ENCODE measurements at regions not wholly inside any gene's neighbourhood (a gene's known extent, or its start where the extent isn't known, plus 50 kb on each side); places are given as distances from the start of the nearest gene placed in this dataset.

GRCh38 chr18:77811503-77811902, 561.9 kb downstream of the GALR1 start:
- H2BK5ac ChIP-seq (ENCODE audit: low read length): no peak overlapping the region
- H2BK15ac ChIP-seq (ENCODE audit: low read length): no peak overlapping the region
- no peak overlapping the region for H3K4me3 ChIP-seq (ENCODE audit: low read length in 2 of 2)
- no peak overlapping the region for H4K8ac ChIP-seq (ENCODE audit: low read depth, low read length)
- no peak overlapping the region for H4K91ac ChIP-seq (ENCODE audit: low read depth, low read length, poor library complexity)
- no CpG with 5 or more reads among the region's 5 CpGs for WGBS, 2 donors (ENCODE audit: extremely low coverage in 2 of 2, insufficient read length in 2 of 2, insufficient replicate concordance in 1 of 2)
- peaks cover 0 to 5% of the 10 kb centered on the region in 2 donors for H3K9me3 ChIP-seq (replicated peaks in 1 of 2; ENCODE audit: control insufficient read depth in 2 of 2, insufficient read depth in 1 of 2, low read depth in 1 of 2, low read length in 2 of 2)
- no peak overlapping the region for H2BK120ac ChIP-seq (ENCODE audit: low read depth, low read length)
- no peak overlapping the region for H3K27ac ChIP-seq (replicated peaks; ENCODE audit: low read length)
- H3K18ac ChIP-seq (ENCODE audit: low read length): no peak overlapping the region
- H3K27me3 ChIP-seq (ENCODE audit: control insufficient read depth in 3 of 3, insufficient read depth in 3 of 3, low read depth in 1 of 3, low read length in 3 of 3): no peaks in the 10 kb centered on the region
- H3K4ac ChIP-seq (ENCODE audit: low read length): no peak overlapping the region
- H3K79me1 ChIP-seq (ENCODE audit: low read depth, low read length): no peaks in the 10 kb centered on the region
- no peak overlapping the region for H3K4me2 ChIP-seq (ENCODE audit: insufficient read depth, low read length, poor library complexity, severe bottlenecking)
- H3K9ac ChIP-seq (ENCODE audit: low read depth, low read length, poor library complexity): no peak overlapping the region
- no peak overlapping the region for H3K23ac ChIP-seq (ENCODE audit: low read depth, low read length, poor library complexity)
- H2AK5ac ChIP-seq (ENCODE audit: low read depth, low read length): no peak overlapping the region
- no peak overlapping the region for H2BK12ac ChIP-seq (ENCODE audit: low read length)
- peaks cover 0 to 2% of the 10 kb centered on the region in 2 donors for H3K36me3 ChIP-seq (replicated peaks in 1 of 2; ENCODE audit: control insufficient read depth in 2 of 2, insufficient read depth in 2 of 2, low read length in 2 of 2)
- peaks cover 0 to 1% of the 10 kb centered on the region in 2 donors for H3K4me1 ChIP-seq (ENCODE audit: control insufficient read depth in 2 of 2, insufficient read depth in 1 of 2, low read depth in 1 of 2, low read length in 2 of 2)
- DNase-seq (ENCODE audit: low spot score): no peak
- H3K14ac ChIP-seq (ENCODE audit: low read length): no peak overlapping the region
- no peak overlapping the region for H2AFZ ChIP-seq (ENCODE audit: low read length)

GRCh38 chr18:77815666-77816338, 566.2 kb downstream of the GALR1 start:
- DNase-seq (ENCODE audit: low spot score): no peak
- Histone ChIP-seq H4K91ac (ENCODE audit: low read depth, low read length, poor library complexity) (no peak overlapping the region), H3K4me2 (ENCODE audit: insufficient read depth, low read length, poor library complexity, severe bottlenecking) (no peak overlapping the region), H3K27ac (replicated peaks; ENCODE audit: low read length) (no peak overlapping the region), H3K4ac (ENCODE audit: low read length) (no peak overlapping the region), H2BK12ac (ENCODE audit: low read length) (no peak overlapping the region), H3K36me3 (replicated peaks in 1 of 2; ENCODE audit: control insufficient read depth in 2 of 2, insufficient read depth in 2 of 2, low read length in 2 of 2) (no peaks in the 10 kb centered on the region), H3K14ac (ENCODE audit: low read length) (peak overlapping the region; percentile 6), H2BK120ac (ENCODE audit: low read depth, low read length) (no peak overlapping the region), H3K18ac (ENCODE audit: low read length) (no peak overlapping the region), H2BK15ac (ENCODE audit: low read length) (no peak overlapping the region), H4K8ac (ENCODE audit: low read depth, low read length) (no peak overlapping the region), H3K79me1 (ENCODE audit: low read depth, low read length) (no peaks in the 10 kb centered on the region), H2BK5ac (ENCODE audit: low read length) (no peak overlapping the region), H2AK5ac (ENCODE audit: low read depth, low read length) (no peak overlapping the region), H3K23ac (ENCODE audit: low read depth, low read length, poor library complexity) (no peak overlapping the region), H3K9ac (ENCODE audit: low read depth, low read length, poor library complexity) (no peak overlapping the region), H3K27me3 (ENCODE audit: control insufficient read depth in 3 of 3, insufficient read depth in 3 of 3, low read depth in 1 of 3, low read length in 3 of 3) (no peaks in the 10 kb centered on the region), H3K4me1 (ENCODE audit: control insufficient read depth in 2 of 2, insufficient read depth in 1 of 2, low read depth in 1 of 2, low read length in 2 of 2) (no peaks in the 10 kb centered on the region), H3K4me3 (ENCODE audit: low read length in 2 of 2) (no peak overlapping the region), H2AFZ (ENCODE audit: low read length) (no peak overlapping the region), H3K9me3 (replicated peaks in 1 of 2; ENCODE audit: control insufficient read depth in 2 of 2, insufficient read depth in 1 of 2, low read depth in 1 of 2, low read length in 2 of 2) (peaks cover 0 to 3% of the 10 kb centered on the region in 2 donors)
- no CpG with 5 or more reads among the region's 3 CpGs for WGBS, 2 donors (ENCODE audit: extremely low coverage in 2 of 2, insufficient read length in 2 of 2, insufficient replicate concordance in 1 of 2)

- Histone ChIP-seq H3K4me3 (ENCODE audit: low read length in 2 of 2) (no peak overlapping the region), H3K4me2 (ENCODE audit: insufficient read depth, low read length, poor library complexity, severe bottlenecking) (no peak overlapping the region), H3K4ac (ENCODE audit: low read length) (no peak overlapping the region), H3K9ac (ENCODE audit: low read depth, low read length, poor library complexity) (no peak overlapping the region), H3K36me3 (replicated peaks in 1 of 2; ENCODE audit: control insufficient read depth in 2 of 2, insufficient read depth in 2 of 2, low read length in 2 of 2) (no peaks in the 10 kb centered on the region), H4K91ac (ENCODE audit: low read depth, low read length, poor library complexity) (no peak overlapping the region), H2BK15ac (ENCODE audit: low read length) (no peak overlapping the region), H3K23ac (ENCODE audit: low read depth, low read length, poor library complexity) (no peak overlapping the region), H3K18ac (ENCODE audit: low read length) (no peak overlapping the region), H3K4me1 (ENCODE audit: control insufficient read depth in 2 of 2, insufficient read depth in 1 of 2, low read depth in 1 of 2, low read length in 2 of 2) (no peaks in the 10 kb centered on the region), H2BK5ac (ENCODE audit: low read length) (no peak overlapping the region), H3K9me3 (replicated peaks in 1 of 2; ENCODE audit: control insufficient read depth in 2 of 2, insufficient read depth in 1 of 2, low read depth in 1 of 2, low read length in 2 of 2) (peaks cover 0 to 3% of the 10 kb centered on the region in 2 donors), H2AK5ac (ENCODE audit: low read depth, low read length) (no peak overlapping the region), H2AFZ (ENCODE audit: low read length) (no peak overlapping the region), H3K27ac (replicated peaks; ENCODE audit: low read length) (no peak overlapping the region), H3K79me1 (ENCODE audit: low read depth, low read length) (no peaks in the 10 kb centered on the region), H3K14ac (ENCODE audit: low read length) (no peak overlapping the region), H2BK12ac (ENCODE audit: low read length) (no peak overlapping the region), H3K27me3 (ENCODE audit: control insufficient read depth in 3 of 3, insufficient read depth in 3 of 3, low read depth in 1 of 3, low read length in 3 of 3) (no peaks in the 10 kb centered on the region), H2BK120ac (ENCODE audit: low read depth, low read length) (no peak overlapping the region), H4K8ac (ENCODE audit: low read depth, low read length) (no peak overlapping the region)
- no CpG with 5 or more reads among the region's 1 CpG for WGBS, 2 donors (ENCODE audit: extremely low coverage in 2 of 2, insufficient read length in 2 of 2, insufficient replicate concordance in 1 of 2)
- DNase-seq (ENCODE audit: low spot score): no peak
Observed at GRCh38 chr18:77818328-77818727, 568.7 kb downstream of the GALR1 start.

- Histone ChIP-seq H4K8ac (ENCODE audit: low read depth, low read length) (no peak overlapping the region), H3K79me1 (ENCODE audit: low read depth, low read length) (no peaks in the 10 kb centered on the region), H3K9ac (ENCODE audit: low read depth, low read length, poor library complexity) (no peak overlapping the region), H4K91ac (ENCODE audit: low read depth, low read length, poor library complexity) (no peak overlapping the region), H2BK5ac (ENCODE audit: low read length) (no peak overlapping the region), H3K9me3 (replicated peaks in 1 of 2; ENCODE audit: control insufficient read depth in 2 of 2, insufficient read depth in 1 of 2, low read depth in 1 of 2, low read length in 2 of 2) (peaks cover 0 to 3% of the 10 kb centered on the region in 2 donors), H3K4me1 (ENCODE audit: control insufficient read depth in 2 of 2, insufficient read depth in 1 of 2, low read depth in 1 of 2, low read length in 2 of 2) (no peaks in the 10 kb centered on the region), H2AK5ac (ENCODE audit: low read depth, low read length) (no peak overlapping the region), H3K18ac (ENCODE audit: low read length) (no peak overlapping the region), H2BK15ac (ENCODE audit: low read length) (no peak overlapping the region), H2AFZ (ENCODE audit: low read length) (no peak overlapping the region), H3K27me3 (ENCODE audit: control insufficient read depth in 3 of 3, insufficient read depth in 3 of 3, low read depth in 1 of 3, low read length in 3 of 3) (peaks cover 0 to 2% (median 0%) of the 10 kb centered on the region in 3 experiments), H3K4me3 (ENCODE audit: low read length in 2 of 2) (no peak overlapping the region), H3K36me3 (replicated peaks in 1 of 2; ENCODE audit: control insufficient read depth in 2 of 2, insufficient read depth in 2 of 2, low read length in 2 of 2) (no peaks in the 10 kb centered on the region), H2BK120ac (ENCODE audit: low read depth, low read length) (no peak overlapping the region), H3K4ac (ENCODE audit: low read length) (no peak overlapping the region), H3K14ac (ENCODE audit: low read length) (no peak overlapping the region), H3K27ac (replicated peaks; ENCODE audit: low read length) (no peak overlapping the region), H2BK12ac (ENCODE audit: low read length) (no peak overlapping the region), H3K4me2 (ENCODE audit: insufficient read depth, low read length, poor library complexity, severe bottlenecking) (no peak overlapping the region), H3K23ac (ENCODE audit: low read depth, low read length, poor library complexity) (peak overlapping the region; percentile 36)
- no CpG with 5 or more reads among the region's 14 CpGs for WGBS, 2 donors (ENCODE audit: extremely low coverage in 2 of 2, insufficient read length in 2 of 2, insufficient replicate concordance in 1 of 2)
- no peak for DNase-seq (ENCODE audit: low spot score)
Observed at GRCh38 chr18:77820472-77820871, 570.8 kb downstream of the GALR1 start.

Data from neuronal stem cell (in vitro differentiated cells).